ENCODE measurements at regions not wholly inside any gene's neighbourhood (a gene's known extent, or its start where the extent isn't known, plus 50 kb on each side); places are given as distances from the start of the nearest gene placed in this dataset.

DNA sequence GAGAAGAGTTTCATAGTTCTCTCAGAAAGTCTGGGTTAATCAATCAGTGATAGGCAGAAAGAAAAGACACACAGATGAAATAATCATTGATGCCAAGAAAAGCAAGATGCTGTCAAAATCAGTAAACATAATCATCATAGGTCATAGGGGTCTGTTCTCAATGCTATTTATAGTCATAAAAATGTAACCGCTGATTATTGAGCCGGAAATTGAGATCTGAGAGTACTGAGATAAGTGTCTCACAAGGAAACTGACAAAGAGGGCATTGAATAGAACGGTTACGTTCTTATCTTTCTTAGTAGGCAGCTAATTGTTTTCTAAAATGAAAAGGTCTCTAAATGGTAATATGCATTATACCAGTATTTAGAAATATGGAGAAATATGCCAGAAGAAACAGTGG lies 1686.1 kb upstream of the AGA start:
- DNase-seq (ENCODE audit: extremely low read depth, low read depth), result no peak
- no peak overlapping the region for H3K4me3 ChIP-seq (replicated peaks; ENCODE audit: low read depth, low read length)
- TF ChIP-seq, protein P1, sequence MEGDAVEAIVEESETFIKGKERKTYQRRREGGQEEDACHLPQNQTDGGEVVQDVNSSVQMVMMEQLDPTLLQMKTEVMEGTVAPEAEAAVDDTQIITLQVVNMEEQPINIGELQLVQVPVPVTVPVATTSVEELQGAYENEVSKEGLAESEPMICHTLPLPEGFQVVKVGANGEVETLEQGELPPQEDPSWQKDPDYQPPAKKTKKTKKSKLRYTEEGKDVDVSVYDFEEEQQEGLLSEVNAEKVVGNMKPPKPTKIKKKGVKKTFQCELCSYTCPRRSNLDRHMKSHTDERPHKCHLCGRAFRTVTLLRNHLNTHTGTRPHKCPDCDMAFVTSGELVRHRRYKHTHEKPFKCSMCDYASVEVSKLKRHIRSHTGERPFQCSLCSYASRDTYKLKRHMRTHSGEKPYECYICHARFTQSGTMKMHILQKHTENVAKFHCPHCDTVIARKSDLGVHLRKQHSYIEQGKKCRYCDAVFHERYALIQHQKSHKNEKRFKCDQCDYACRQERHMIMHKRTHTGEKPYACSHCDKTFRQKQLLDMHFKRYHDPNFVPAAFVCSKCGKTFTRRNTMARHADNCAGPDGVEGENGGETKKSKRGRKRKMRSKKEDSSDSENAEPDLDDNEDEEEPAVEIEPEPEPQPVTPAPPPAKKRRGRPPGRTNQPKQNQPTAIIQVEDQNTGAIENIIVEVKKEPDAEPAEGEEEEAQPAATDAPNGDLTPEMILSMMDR (IDR thresholded peaks at IDR 0.05; ENCODE audit: low read depth, low read length, missing control alignments), result no peak

DNA sequence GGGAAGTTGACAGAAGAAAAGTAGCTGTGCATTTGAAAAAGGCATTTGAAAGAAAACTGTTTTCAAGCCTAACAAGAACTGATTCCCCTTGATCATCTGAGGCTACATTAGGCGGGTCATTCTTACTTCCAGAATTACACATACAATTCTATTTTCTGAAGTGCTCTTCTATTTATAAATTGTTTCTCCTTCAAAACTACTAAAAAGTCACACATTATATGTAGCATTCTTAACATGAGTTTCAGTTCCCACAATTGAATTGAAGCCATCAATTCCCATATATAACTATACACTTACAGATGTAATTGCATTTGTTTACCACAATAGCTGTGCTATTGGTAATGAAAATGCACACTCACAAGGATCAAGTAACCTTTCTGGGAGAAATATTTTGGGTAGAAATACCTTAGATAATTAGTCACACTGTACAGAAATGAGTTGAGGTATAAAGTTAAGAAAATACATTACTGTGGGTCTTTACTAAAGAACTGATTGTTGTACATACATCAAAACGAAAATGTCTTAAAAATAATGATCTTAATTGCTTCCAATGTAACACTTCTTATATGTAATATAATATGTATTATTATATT lies 1688.0 kb upstream of the AGA start:
- no peak overlapping the region for H3K4me3 ChIP-seq (replicated peaks; ENCODE audit: low read depth, low read length)
- DNase-seq (ENCODE audit: extremely low read depth, low read depth), result no peak

DNA sequence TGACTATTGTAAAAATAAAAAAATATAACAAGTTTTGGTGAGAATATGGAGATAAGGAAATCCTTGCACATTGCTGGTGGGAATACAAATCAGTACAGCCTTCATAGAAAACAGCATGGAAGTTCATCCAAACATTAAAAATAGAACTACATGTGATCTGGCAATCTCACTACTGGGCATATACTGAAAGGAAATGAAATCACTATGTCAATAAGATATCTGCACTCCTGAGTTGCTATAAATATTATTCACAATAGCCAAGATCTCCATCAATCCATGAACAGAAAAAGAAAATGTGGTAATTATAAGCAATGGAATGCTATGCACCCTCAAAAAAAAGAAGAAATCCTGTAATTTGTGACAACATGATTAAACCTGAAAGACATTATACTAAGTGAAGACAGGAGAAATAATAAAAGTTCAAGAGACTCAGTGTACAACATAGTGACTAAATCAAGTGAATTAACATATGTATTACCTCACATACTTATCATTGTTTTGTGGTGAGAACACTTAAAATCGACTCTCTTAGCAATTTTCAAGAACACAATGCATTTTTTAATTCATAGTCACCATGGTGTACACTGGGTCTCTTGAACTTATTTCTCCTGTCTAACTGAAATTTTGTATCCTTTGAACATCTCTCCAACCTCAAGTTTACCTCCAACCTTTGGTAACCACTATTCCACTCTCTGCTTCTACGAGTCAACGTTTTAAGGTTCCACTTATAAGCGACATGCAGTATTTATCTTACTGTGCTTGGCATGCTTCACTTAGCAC lies 1703.7 kb upstream of the AGA start:
- H3K4me3 ChIP-seq (replicated peaks; ENCODE audit: low read depth, low read length), result no peak overlapping the region
- DNase-seq (ENCODE audit: extremely low read depth, low read depth), result no peak
- TF ChIP-seq, protein P1 (IDR thresholded peaks at IDR 0.05; ENCODE audit: low read depth, low read length, missing control alignments), result no peak

More for the DNA sequence above, 1688.0 kb upstream of the AGA start:
- TF ChIP-seq, protein P1 (IDR thresholded peaks at IDR 0.05; ENCODE audit: low read depth, low read length, missing control alignments), result no peak

DNA sequence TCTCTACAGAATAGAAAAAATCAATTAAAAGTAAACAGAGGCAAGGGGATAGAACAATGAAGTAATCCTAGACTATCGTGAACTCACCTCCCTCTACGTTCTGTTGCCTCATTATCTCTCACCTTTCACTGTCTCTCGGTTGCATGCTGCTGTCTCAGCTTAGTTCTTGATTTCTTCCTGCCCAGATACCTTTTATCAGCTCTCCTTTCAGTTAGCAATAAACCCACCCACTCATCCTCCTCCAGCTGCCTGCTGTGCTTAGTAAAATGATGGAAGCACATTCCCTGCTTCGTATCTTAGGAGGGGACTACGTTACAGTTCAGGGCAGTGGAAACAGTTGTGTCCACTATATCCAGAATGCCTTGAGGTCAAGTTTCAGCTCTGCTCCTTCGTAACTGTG lies 1709.5 kb upstream of the AGA start:
- H3K4me3 ChIP-seq (replicated peaks; ENCODE audit: low read depth, low read length), result no peak overlapping the region
- DNase-seq (ENCODE audit: extremely low read depth, low read depth), result no peak
- TF ChIP-seq, protein P1 (IDR thresholded peaks at IDR 0.05; ENCODE audit: low read depth, low read length, missing control alignments), result no peak

DNA sequence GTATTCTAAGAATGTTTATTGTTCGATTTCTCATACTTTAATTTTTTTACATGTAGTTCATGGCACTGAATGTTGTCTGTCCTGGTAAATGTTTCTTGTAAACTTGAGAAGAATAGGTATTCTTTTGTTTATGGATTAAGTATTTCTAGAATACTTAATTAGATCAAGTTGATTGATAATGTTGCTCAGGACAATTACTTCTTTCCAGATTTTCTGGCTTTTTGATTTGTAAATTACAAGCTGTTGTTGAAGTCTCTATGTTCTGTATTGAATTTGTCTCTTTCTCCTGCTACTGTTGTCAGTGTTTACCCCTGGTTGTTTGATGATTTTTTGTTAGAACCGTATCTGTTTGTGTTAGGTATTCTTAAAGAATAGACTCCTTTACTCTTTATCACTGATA lies 1720.9 kb upstream of the AGA start:
- TF ChIP-seq, protein P1 (IDR thresholded peaks at IDR 0.05; ENCODE audit: low read depth, low read length, missing control alignments), result no peak
- no peak for DNase-seq (ENCODE audit: extremely low read depth, low read depth)
- no peak overlapping the region for H3K4me3 ChIP-seq (replicated peaks; ENCODE audit: low read depth, low read length)

DNA sequence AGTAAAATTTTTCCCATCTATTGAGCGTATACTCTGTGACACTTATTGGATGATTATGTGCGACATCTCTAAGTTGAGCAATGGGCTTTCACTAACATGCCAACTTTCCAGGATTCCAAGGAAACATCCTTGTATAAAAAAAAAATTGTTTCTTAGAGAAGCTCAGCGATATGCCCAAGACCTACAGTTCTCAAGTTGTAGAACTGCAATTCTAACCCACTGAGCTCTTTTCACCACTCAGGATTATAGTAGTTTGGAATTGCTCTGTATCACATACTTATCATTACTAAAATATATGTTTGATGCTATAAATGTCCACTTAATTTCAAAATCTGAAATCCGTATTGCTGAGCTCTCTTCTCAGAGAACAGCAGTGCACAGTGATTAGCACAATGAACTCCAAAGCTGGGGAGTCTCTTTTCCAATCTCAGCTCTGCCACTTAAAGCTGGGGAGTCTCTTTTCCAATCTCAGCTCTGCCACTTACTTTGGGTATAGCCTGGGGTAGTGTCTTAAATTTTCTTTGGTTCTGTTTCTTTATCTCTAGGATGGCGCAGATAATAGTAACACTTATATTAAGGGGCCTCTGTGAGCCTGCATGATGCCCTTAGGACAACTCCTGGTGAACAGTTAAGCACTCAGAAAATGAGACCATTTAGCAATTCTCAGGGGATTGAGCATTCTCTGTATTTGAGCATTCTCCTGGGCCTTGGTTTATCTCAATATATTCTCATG lies 1722.2 kb upstream of the AGA start:
- TF ChIP-seq, protein P1 (IDR thresholded peaks at IDR 0.05; ENCODE audit: low read depth, low read length, missing control alignments), result no peak
- no peak overlapping the region for H3K4me3 ChIP-seq (replicated peaks; ENCODE audit: low read depth, low read length)
- no peak for DNase-seq (ENCODE audit: extremely low read depth, low read depth)

All from HFF-Myc (cell line).